GM19035 (cell line): ENCODE measurements at regions not wholly inside any gene's neighbourhood (a gene's known extent, or its start where the extent isn't known, plus 50 kb on each side); places are given as distances from the start of the nearest gene placed in this dataset.
"Not testable (repeated sequence)": the region's sequence is repeated elsewhere in the genome, so short reads cannot be mapped to it uniquely, and the experiment has no call there.

Experiments used
- ATAC-seq: cut with Tn5 transposase; IDR thresholded peaks from one replicate; pipeline ENCODE4 v1.9.1; 2021; ENCODE audit not compliant: unreplicated experiment

- no peak for ATAC-seq
Observed at GRCh38 chr4:38462367-38463055, 201.5 kb upstream of the KLF3 start.

- ATAC-seq: no peak
Observed at GRCh38 chr4:38463268-38463958, 200.6 kb upstream of the KLF3 start.

- ATAC-seq: no peak
Observed at GRCh38 chr4:38464328-38464727, 199.7 kb upstream of the KLF3 start.

- no peak for ATAC-seq
Observed at GRCh38 chr4:38466401-38466800, 197.6 kb upstream of the KLF3 start.

GRCh38 chr4:38467296-38467695 is 196.7 kb upstream of the KLF3 start:
- ATAC-seq: no peak

GRCh38 chr4:38468339-38468866 is 195.6 kb upstream of the KLF3 start:
- ATAC-seq: no peak

- no peak for ATAC-seq
Observed at GRCh38 chr4:38469410-38469809, 194.6 kb upstream of the KLF3 start.

GRCh38 chr4:38470735-38471262 is 193.2 kb upstream of the KLF3 start:
- ATAC-seq: no peak

- no peak for ATAC-seq
Observed at GRCh38 chr4:38482696-38483095, 181.3 kb upstream of the KLF3 start.

- not testable (repeated sequence) for ATAC-seq
Observed at GRCh38 chr4:38483628-38484027, 180.4 kb upstream of the KLF3 start.

- no peak for ATAC-seq
Observed at GRCh38 chr4:38489011-38489861, 174.8 kb upstream of the KLF3 start.

GRCh38 chr4:38489924-38490639 is 173.9 kb upstream of the KLF3 start:
- no peak for ATAC-seq

GRCh38 chr4:38490753-38491446 is 173.1 kb upstream of the KLF3 start:
- no peak for ATAC-seq

GRCh38 chr4:38491854-38492478 is 172.0 kb upstream of the KLF3 start:
- no peak for ATAC-seq

GRCh38 chr4:38493066-38493465 is 170.9 kb upstream of the KLF3 start:
- no peak for ATAC-seq

GRCh38 chr4:38495446-38495845 is 168.6 kb upstream of the KLF3 start:
- ATAC-seq: no peak

- ATAC-seq: no peak
Observed at GRCh38 chr4:38497121-38497520, 166.9 kb upstream of the KLF3 start.

- ATAC-seq: no peak
Observed at GRCh38 chr4:38499101-38499500, 164.9 kb upstream of the KLF3 start.

- no peak for ATAC-seq
Observed at GRCh38 chr4:38500433-38500832, 163.6 kb upstream of the KLF3 start.

- no peak for ATAC-seq
Observed at GRCh38 chr4:38501698-38502097, 162.3 kb upstream of the KLF3 start.
